Heart right ventricle (tissue), 16 donors: ENCODE measurements at regions not wholly inside any gene's neighbourhood (a gene's known extent, or its start where the extent isn't known, plus 50 kb on each side); places are given as distances from the start of the nearest gene placed in this dataset.

ENCODE experiments used
- ATAC-seq, 8 donors: fragments of 200-7000 bp; cut with Tn5 transposase; one replicate each; pipeline ENCODE4 v1.9.1; 2020; ENCODE audit warnings: mild to moderate bottlenecking in 8 of 8, moderate library complexity in 8 of 8, moderate number of reproducible peaks in 1 of 8
- DNase-seq, 2 donors: peaks; one replicate each; pipeline ENCODE4 v3.0.0-alpha.2; 2020
- H3K27ac ChIP-seq, 10 donors: fragments of 200-600 bp; sonication (generic) in 2 of 10; one replicate each; pipeline versions ENCODE4 v1.5.0 to v1.8.0; 2020 to 2022; ENCODE audit warnings: mild to moderate bottlenecking in 3 of 10
- H3K27me3 ChIP-seq, 7 donors: fragments of 200-600 bp; one replicate each; pipeline ENCODE4 v1.8.0; 2021 to 2022; ENCODE audit warnings: mild to moderate bottlenecking in 2 of 7
- H3K36me3 ChIP-seq, 9 donors: fragments of 200-600 bp; sonication (generic) in 1 of 9; one replicate each; pipeline versions ENCODE4 v1.5.0 to v1.8.0; 2020 to 2022; ENCODE audit warnings: mild to moderate bottlenecking in 2 of 9
- H3K4me1 ChIP-seq, 9 donors: fragments of 200-600 bp; sonication (generic) in 1 of 9; one replicate each; pipeline versions ENCODE4 v1.5.0 to v1.8.0; 2020 to 2022; ENCODE audit warnings: mild to moderate bottlenecking in 4 of 9
- H3K4me3 ChIP-seq, 10 donors: fragments of 200-600 bp; sonication (generic) in 2 of 10; one replicate each; pipeline versions ENCODE4 v1.5.0 to v1.8.0; 2020 to 2022; ENCODE audit warnings: mild to moderate bottlenecking in 7 of 10, moderate library complexity in 2 of 10
- H3K9me3 ChIP-seq, 11 donors: fragments of 200-600 bp in 10 of 11; sonication (generic) in 2 of 11; one replicate each; pipeline versions ENCODE4 v1.5.0 to v1.8.0; 2013 to 2022; ENCODE audit warnings: mild to moderate bottlenecking in 2 of 11, control low read depth in 1 of 11, moderate library complexity in 1 of 11
- WGBS, 2 donors: extraction: QIAGEN DNeasy Blood & Tissue Kit; methylation state at CpG; one replicate each; pipeline ENCODE4 v1.1.7; 2013; ENCODE audit warnings: inconsistent platforms in 1 of 2; 5-methylcytosine and 5-hydroxymethylcytosine counted together
- intact Hi-C, 10 donors: fragments of 100-400 bp; cut with DNase I; formaldehyde crosslinking; loops; one replicate each; pipeline versions ENCODE4 v1.11.1 to v1.14.2; 2022
- TF ChIP-seq, protein P1 (sequence below), 9 donors: fragments of 200-600 bp; sonication (generic) in 2 of 9; IDR thresholded peaks; one replicate each; pipeline versions ENCODE4 v1.5.0 to v1.8.0; 2021 to 2022; ENCODE audit warnings: antibody characterized with exemption in 9 of 9, mild to moderate bottlenecking in 5 of 9, moderate library complexity in 1 of 9
- donor health status: Arrhythmogenic right ventricular cardiomyopathy.
- donor health status: ischemic (EF 13 %, LVEDD 7.1; RV severe dilation, severe dysfunction).
- donor health status: healthy with polysubstance abuse.
- donor health status: DM: no; HTN: yes; CAD: no.
- donor health status: DM: no; HTN: no; CAD: no.
- donor health status: ischemic (EF 25% LVEDD 6.9; RV normal size, moderate dysfunction).
- donor health status: ischemic (EF 25% LVEDD 5.7; RV mildly dilated, moderate dysfunction).
- donor health status: healthy.
- donor health status: DM: yes; HTN: yes; CAD: no.
- donor health status: Ischemic cardiomyopathy.
- donor health status: ischemic (EF 35%, LVEDD 5.7; RV mildly dilated, moderate dysfunction).
- donor health status: nonischemic (EF 11% LVEDD 7.7; RV severe dilation, severe dysfunction).
- donor health status: DM: yes; HTN: yes; CAD: no.
- donor health status: PGD.
- donor health status: ischemic (EF 29% LVEDD 5.4; RV normal size, mild dysfunction).
- donor health status: nonischemic (EF 23%, LVEDD 6.1; RV moderate dilation, normal function).

DNA sequence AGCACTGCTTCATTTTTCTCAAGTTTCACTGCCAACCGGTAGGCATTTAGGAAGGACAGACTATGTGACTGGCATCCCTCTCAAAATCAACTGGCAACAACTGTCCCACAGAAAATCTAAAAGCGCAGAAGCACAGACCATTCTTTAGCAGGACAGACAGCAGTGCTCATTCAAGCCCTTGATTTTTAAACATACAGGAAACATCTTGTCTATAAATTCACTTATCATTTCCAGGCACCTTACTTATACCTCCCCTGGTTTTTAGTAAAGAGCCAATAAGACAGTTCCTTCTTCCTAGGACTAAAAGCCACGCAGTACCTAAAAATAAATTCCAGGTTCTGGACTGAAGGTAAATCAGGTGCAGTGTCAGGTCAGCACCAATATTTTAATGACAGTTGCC, 343.2 kb upstream of the WWC1 start:
- no peak for DNase-seq
- 62 to 64% methylated on average over 3 of the region's 3 CpGs for WGBS, 2 donors
- Histone ChIP-seq H3K4me3 (no peak overlapping the region), H3K4me1 (peaks cover 13 to 100% (median 70%) of the 10 kb centered on the region in 9 donors), H3K27ac (peak overlapping the region; percentile 17 to 92 (median 79)), H3K9me3 (no peaks in the 10 kb centered on the region), H3K27me3 (no peaks in the 10 kb centered on the region), H3K36me3 (no peaks in the 10 kb centered on the region)
- intact Hi-C loops = loop anchor here in 3 of 10 donors (10.0 kb wide), 4 partner anchors 67 to 277 kb away; no protein-coding TSS in a partner anchor
- TF ChIP-seq, protein P1, sequence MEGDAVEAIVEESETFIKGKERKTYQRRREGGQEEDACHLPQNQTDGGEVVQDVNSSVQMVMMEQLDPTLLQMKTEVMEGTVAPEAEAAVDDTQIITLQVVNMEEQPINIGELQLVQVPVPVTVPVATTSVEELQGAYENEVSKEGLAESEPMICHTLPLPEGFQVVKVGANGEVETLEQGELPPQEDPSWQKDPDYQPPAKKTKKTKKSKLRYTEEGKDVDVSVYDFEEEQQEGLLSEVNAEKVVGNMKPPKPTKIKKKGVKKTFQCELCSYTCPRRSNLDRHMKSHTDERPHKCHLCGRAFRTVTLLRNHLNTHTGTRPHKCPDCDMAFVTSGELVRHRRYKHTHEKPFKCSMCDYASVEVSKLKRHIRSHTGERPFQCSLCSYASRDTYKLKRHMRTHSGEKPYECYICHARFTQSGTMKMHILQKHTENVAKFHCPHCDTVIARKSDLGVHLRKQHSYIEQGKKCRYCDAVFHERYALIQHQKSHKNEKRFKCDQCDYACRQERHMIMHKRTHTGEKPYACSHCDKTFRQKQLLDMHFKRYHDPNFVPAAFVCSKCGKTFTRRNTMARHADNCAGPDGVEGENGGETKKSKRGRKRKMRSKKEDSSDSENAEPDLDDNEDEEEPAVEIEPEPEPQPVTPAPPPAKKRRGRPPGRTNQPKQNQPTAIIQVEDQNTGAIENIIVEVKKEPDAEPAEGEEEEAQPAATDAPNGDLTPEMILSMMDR (IDR thresholded peaks at IDR 0.05) = no peak
- no peak for ATAC-seq

DNA sequence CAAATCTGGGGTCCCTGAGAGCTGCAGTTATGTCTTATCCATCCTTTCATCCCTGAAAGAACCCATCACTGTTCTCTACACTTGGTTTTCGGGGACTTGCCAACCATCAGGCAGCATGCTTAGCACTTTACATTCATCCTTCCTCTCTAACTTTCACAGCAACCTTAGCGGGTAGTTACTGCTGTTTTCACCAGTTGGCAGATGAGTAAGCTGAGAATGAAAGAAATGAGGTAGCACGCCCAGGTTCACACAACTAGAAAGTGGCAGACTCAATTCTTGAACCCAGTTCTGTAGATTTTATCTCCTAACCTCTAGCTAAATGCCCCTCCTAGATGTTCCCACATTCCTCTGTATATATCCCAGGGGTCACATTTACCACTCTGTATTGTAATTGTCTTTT, 342.0 kb upstream of the WWC1 start:
- Histone ChIP-seq H3K27ac (peak overlapping the region in 8 of 10 donors; percentile 4 to 92 (median 84)), H3K36me3 (no peaks in the 10 kb centered on the region), H3K9me3 (no peaks in the 10 kb centered on the region), H3K4me3 (no peak overlapping the region), H3K27me3 (no peaks in the 10 kb centered on the region), H3K4me1 (peaks cover 13 to 97% (median 70%) of the 10 kb centered on the region in 9 donors)
- ATAC-seq = no peak
- TF ChIP-seq, protein P1 (IDR thresholded peaks at IDR 0.05) = no peak
- intact Hi-C loops = loop anchor here in 3 of 10 donors (10.0 kb wide), 4 partner anchors 65 to 275 kb away; no protein-coding TSS in a partner anchor
- WGBS, 2 donors = 89 to 90% methylated on average over 3 of the region's 3 CpGs
- DNase-seq = no peak

DNA sequence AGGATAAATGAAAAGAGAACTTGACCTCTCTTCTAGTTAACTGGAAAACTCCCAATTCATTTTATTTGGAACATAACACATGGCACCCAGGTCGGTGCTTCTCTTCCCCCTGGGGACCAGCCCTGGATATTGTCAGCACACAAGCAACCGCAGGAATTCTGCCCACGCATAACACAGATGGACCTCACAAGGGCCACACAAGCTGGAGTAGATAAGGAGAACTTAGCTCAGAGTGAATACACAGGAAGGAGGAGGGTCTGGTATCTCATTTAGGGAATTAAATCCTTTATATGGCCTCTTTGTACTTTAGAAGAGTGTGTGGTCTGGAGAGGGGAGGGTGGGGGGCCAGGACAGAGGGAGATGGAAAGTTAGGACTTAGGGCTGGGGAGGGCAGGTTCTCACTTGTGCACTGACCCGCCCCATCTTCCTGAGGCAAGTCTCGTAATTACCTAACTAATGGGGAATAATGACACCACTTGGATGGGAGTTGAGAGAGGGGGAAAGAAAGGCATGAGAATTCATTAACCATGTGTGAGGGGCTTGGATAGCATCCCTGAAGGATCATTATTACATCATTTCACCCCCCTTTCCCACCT, 341.2 kb upstream of the WWC1 start:
- TF ChIP-seq, protein P1 (IDR thresholded peaks at IDR 0.05) = no peak
- peaks cover 11 to 89% (median 67%) of the 10 kb centered on the region in 9 donors for H3K4me1 ChIP-seq
- 27 to 37% methylated on average over 5 of the region's 5 CpGs for WGBS, 2 donors
- H3K27ac ChIP-seq = peak overlapping the region in 8 of 10 donors; percentile 4 to 92 (median 84)
- DNase-seq (no peak), ATAC-seq (peak in 3 of 8 donors; percentile 15 to 40 (median 33))
- H3K9me3 ChIP-seq = peaks cover 0 to 5% (median 0%) of the 10 kb centered on the region in 11 donors
- H3K4me3 ChIP-seq = no peak overlapping the region
- H3K36me3 ChIP-seq = no peaks in the 10 kb centered on the region
- intact Hi-C loops = loop anchor here in 1 of 10 donors (5.0 kb wide), 1 partner anchor 47 kb away; no protein-coding TSS in a partner anchor
- no peaks in the 10 kb centered on the region for H3K27me3 ChIP-seq

DNA sequence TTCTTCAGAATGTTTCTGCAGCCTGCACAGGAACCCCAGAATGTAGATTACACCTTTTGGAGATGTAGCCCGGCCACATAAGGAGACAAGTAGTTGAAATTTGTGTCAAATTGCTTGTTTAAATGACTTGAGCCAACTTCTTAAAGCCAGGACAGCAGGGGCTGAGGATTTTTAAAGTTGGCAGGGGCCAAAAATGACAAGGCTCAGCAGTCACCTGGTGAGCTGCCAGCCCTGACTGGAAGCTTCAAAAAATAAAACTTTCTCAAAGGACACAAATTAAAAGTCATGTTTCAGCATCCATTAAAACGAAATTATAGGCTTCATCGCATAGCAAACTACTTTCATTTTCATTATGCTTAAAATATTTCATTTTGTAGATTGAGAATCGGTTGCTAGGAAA, 340.3 kb upstream of the WWC1 start:
- TF ChIP-seq, protein P1 (IDR thresholded peaks at IDR 0.05) = no peak
- 30% methylated on average over 4 of the region's 4 CpGs for WGBS, 2 donors
- peak overlapping the region in 3 of 10 donors; percentile 20 to 30 (median 21) for H3K4me3 ChIP-seq

More for the DNA sequence above, 340.3 kb upstream of the WWC1 start:
- H3K4me1 ChIP-seq = peaks cover 8 to 80% (median 59%) of the 10 kb centered on the region in 9 donors
- H3K36me3 ChIP-seq = no peaks in the 10 kb centered on the region
- DNase-seq = no peak
- H3K27ac ChIP-seq = peak overlapping the region in 7 of 10 donors; percentile 20 to 92 (median 88)
- no peak for ATAC-seq
- intact Hi-C loops = loop anchor here in 1 of 10 donors (5.0 kb wide), 1 partner anchor 46 kb away; no protein-coding TSS in a partner anchor
- peaks cover 0 to 12% (median 0%) of the 10 kb centered on the region in 11 donors for H3K9me3 ChIP-seq
- H3K27me3 ChIP-seq = no peaks in the 10 kb centered on the region
